Stimulated activated CD8-positive, alpha-beta memory T cell treated with anti-CD3 and anti-CD28 coated beads, Interleukin-2, amount 100 ng/mL, for 1 hour (primary cell): ENCODE measurements at regions not wholly inside any gene's neighbourhood (a gene's known extent, or its start where the extent isn't known, plus 50 kb on each side); places are given as distances from the start of the nearest gene placed in this dataset.

ENCODE experiments used
- DNase-seq, 2 donors: peaks; one replicate each; pipeline ENCODE4 v3.0.0-alpha.2; 2020; ENCODE audit warnings: low read depth in 2 of 2

DNA sequence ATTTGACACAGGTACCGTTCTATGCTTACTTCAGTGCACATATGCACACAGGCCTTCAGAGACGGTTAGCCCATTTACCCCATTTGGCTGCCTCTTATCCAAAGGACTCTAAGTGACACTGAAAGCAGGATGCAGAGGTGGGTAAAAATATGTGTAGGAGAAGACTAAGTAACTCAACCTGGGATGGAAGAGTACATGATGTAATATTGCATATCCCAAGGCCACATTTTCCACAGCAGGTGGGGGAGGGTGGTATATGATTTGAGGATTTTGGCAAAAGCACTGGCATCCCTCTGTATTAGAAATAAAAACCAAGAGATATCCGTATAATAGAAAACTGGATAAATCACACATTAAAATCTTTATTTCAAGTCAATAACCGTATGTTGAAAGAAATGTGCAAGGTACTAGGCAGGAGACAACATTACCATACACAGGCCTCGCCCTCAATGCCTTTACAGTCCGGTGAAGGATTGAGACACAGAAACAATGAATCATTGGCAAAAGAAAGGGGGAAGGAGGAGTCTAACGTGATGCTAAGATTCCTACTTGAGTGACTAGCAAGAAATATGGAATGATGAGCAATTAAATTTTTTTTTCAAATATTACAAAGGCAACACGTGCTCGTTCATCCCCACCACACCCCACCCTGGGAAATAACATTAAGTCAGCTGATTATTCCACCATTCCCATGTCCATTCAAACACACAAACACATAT lies 161.0 kb upstream of the RASGEF1B start:
- DNase-seq = no peak

GRCh38 chr4:81631958-81632441 lies 160.3 kb upstream of the RASGEF1B start:
- no peak for DNase-seq

GRCh38 chr4:81629366-81629765 lies 157.7 kb upstream of the RASGEF1B start:
- DNase-seq = no peak

DNA sequence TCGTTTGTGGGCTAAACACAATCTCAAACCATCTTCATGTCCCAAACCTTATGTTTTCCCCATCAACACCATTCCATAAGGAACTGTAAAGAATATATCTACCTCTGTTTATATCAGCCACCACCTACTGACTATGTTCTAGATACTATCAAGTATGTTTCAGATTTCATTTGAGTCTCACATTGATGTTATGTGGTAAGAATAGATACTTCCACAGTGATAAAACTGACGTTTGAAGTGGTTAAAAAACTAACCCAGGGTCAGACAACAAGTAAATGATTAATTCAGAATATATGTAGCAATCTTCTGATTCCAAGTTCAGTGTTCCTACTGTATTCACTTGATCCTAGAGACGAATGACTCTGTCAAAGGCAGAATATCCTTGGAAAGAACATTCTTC lies 156.8 kb upstream of the RASGEF1B start:
- no peak for DNase-seq

- DNase-seq = no peak
Observed at GRCh38 chr4:81627590-81627989, 155.9 kb upstream of the RASGEF1B start.

GRCh38 chr4:81626851-81627250 lies 155.1 kb upstream of the RASGEF1B start:
- DNase-seq = no peak

DNA sequence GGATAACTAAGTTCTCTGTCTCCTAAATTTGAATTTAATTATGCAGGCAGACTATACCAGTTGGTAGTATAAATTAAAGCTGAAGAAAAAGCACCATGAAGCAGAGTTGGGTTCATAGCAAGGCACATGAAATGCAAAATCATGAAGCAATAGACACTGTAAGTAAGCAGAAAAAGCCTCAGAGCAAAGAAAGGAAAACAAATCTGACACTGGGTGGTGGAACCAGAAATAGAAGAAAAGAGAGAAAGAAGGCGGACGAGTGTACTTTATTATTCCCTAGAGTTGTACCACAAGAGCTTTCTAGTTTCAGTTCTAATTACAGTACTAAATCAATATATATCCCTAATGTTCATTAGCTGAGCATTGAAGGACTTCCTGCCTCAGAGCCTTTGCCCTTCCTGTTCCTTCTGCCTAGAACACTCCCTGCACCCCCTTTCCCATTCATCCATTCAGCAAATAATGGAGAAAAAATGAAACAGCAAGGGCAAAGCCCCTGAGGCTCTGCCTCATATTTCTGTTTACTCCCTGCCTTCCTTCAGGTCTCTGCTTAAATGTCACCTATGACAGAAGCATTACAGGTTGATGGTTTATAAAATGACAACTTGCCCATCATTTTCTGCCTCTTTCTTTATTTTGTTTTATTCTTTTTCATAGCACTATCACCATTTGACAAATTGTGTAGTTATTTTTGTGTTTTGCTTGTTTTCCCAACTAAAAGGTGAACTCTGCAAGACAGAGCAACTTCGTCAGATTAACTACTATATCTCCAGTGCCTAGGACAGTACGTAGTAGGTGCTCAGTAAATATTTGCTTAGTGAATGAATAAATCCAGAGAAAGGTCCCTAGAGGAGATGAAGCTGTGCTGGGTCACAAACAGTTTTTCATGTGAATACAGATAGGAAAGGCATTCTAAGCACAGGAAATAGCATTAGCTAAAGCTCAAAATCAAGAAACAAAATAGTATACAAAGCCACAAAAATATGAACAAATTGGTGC lies 154.0 kb upstream of the RASGEF1B start:
- DNase-seq = no peak

GRCh38 chr4:81623434-81623833 lies 151.7 kb upstream of the RASGEF1B start:
- no peak for DNase-seq

- no peak for DNase-seq
Observed at GRCh38 chr4:81622474-81623184, 150.9 kb upstream of the RASGEF1B start.

GRCh38 chr4:81622028-81622427 lies 150.3 kb upstream of the RASGEF1B start:
- DNase-seq = no peak

GRCh38 chr4:81621490-81621889 lies 149.8 kb upstream of the RASGEF1B start:
- no peak for DNase-seq

DNA sequence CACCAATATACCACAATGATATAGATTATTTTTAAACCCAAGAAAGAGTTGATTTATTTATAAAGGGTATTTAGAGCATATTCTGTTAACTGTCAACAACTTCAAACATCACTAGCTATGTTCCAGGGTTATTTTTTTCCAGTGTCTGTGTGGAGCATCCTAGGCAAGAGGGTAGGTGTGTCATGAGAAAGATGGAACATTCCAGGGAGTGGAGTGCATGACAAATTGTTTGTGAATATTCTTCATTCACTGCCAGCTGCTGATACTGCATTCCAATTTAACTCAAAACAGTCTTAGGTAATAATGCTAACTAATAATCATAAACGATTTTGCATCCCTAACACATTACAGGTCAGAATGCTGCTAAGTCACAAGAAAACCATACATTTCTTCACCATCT lies 148.7 kb upstream of the RASGEF1B start:
- DNase-seq = no peak

- no peak for DNase-seq
Observed at GRCh38 chr4:81617545-81617944, 145.8 kb upstream of the RASGEF1B start.

DNA sequence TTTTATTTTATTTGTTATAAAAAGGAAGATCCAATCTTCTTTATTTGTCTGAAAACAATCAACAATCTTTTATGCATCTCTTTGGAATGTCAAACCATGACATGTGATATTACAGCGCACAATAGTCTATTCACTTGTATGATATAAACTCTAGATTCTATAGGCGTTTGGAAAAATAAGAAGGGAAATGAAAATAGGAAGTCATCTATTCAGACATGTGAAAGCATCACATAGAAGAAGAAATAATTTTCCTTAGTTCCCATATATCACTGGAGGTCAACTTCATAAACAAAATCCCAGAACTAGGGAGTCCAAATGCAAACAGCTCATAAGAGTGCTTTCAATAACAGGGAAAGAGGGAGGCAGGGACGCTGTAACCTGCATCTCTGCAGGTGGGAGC lies 139.5 kb upstream of the RASGEF1B start:
- no peak for DNase-seq

DNA sequence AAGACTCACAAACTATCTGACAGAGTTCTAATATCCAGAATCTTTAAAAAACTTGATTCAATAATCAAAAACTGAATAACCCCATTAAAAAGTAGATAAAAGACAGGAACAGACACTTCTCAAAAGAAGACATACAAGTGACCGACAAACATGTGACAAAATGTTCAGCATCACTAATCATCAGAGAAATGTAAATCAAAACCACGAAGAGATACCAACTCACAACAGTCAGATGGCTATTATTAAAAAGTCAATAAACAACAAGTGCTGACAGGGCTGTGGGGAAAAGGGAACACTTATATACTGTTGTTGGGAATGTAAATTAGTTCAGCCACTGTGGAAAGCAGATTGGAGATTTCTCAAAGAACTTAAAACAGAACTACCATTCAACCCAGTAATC lies 138.1 kb upstream of the RASGEF1B start:
- no peak for DNase-seq

DNA sequence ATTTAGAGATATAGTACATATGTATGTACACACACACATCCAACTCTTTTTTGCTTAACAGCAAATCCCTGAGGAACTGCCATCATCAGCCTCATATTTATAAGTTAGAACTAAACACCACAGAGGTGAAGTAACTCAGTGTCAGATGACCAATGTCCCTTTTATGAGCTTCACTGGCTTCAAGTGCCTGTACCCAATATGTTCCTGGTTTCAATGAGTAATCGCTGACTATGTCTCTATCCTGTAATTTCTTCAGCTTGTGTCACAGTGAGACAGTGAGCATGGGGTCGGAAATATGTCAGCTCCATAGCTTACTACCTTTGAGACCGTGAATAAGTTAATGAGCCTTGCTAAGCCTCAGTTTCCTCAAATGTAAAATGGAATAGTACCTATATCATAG lies 136.2 kb upstream of the RASGEF1B start:
- no peak for DNase-seq

DNA sequence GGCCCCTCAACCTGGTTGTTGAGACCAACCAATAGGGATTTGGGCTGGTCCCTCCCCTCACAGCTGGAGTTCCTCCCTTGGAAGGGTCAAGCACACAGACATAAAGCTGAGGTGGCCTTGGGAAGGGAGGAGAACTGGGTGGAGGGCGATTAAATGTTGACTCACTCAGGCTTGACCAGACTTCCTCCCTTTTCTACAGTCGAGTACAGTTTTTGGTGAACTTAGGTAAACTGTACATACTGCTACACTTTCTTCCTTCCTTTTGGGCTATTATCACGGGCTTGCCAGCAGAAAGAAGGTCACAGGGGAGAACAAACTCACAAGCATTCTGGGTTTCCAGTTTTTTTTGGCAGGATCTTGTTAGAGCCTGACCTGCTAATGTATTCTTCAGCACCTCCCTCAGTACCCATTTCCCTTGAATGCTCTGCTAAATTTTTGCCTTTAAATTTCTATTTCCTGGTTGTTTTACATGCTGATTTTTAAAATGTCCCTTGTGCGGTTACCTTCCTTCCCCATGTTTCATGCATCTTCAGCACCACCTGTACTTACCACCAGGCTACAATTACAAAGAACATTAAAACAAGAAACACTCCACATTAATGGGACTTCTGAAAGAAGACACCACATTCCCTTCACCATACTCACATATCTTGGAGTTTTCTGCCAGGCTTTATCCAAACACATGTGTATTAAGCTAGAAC lies 135.2 kb upstream of the RASGEF1B start:
- no peak for DNase-seq

DNA sequence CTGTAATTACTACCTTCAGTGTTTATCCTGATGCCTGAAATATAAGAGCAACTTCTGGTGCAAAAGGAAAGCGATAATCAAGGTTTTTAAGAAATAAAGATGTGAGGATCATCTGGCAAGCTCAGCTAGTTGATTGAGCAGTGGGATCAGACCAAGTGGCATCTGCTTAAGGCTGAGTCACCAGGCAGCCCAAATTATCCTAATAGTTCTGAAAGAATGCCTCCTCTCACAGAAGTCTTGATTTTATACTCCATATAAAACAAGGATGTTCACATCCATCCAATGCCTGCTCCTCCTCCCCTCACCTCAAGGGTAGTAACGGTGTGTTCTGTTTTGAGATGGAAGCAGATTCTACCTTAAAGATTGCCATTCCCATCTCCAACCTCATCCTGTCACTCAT lies 134.5 kb upstream of the RASGEF1B start:
- no peak for DNase-seq

DNA sequence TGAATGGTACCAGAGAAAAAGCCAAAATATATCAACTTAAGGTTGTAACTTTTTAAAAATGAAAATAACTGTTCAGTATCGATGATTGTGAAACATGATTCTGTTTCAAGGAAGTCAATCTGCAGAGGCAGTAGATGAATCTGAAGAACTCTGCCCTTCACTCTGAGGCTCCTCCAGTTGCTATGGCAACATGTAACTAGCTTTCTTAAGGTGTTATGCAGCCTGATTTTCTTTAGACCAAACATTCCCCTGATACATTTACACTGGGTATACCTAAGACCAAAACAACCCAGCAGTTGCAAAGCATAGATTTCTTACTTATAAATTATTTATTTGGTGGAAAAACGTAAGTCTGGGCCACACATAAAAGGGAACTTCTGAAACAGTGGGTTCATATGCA lies 133.6 kb upstream of the RASGEF1B start:
- DNase-seq = no peak

DNA sequence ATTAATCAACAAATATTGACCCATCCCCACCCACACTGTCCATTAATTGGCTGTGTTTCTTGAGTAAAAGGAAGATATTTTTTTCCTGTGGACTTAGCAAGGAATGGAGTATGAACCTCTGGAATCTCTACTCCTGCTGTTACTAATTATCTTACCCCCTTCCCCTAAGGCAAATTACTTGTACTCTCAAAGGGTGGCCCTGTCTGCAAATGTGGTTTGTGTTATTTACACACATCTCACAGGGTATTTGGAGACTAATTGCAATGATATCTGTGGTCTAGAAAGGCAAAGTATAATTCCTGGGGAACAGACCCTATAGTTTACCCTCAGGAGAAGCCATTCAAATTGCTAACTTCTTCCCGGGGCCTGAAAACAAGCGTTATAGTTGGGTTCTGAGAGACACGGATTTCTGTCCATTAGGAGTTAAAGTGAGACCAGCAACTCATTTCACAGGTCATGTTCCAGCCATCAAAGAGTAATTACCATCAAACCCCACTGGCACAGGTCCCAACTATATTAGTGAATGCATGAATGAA lies 133.0 kb upstream of the RASGEF1B start:
- no peak for DNase-seq

DNA sequence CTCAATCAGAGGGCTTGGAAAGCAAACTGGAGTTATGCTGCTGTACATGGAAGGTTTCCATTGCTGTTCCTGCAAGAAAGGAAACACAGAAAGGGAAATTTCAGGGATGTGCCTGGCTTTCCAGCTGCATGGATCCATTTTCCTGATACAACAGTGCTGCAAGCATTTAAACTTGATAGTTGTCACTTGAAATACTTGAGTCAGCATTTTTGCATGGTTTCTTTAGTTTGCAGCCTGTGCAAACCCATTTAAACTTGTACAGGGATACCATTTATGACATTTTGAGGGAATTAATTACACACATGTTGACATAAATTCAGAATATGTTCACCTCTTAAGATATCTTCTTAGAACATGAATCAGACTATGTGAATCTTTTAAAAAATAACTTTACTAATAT lies 131.1 kb upstream of the RASGEF1B start:
- no peak for DNase-seq
